Caco-2 (cell line): ENCODE measurements at regions not wholly inside any gene's neighbourhood (a gene's known extent, or its start where the extent isn't known, plus 50 kb on each side); places are given as distances from the start of the nearest gene placed in this dataset.

Experiments
- BruUV-seq: library from RNA; stranded (reverse); fragments of 400-500 nt; replicated peaks from 2 replicates; lab custom pipeline; 2021; lab: Mats Ljungman, UMichigan
- CTCF ChIA-PET: fragments of 300-600 bp; sonication (Branson Sonifier 250); formaldehyde crosslinking; loops from one replicate; lab custom pipeline; 2022; ENCODE audit warnings: antibody characterized with exemption; lab: Charles Lee
- POLR2A ChIA-PET: fragments of 300-600 bp; sonication (Branson Sonifier 250); formaldehyde crosslinking; loops from one replicate; lab custom pipeline; 2022; ENCODE audit warnings: antibody characterized with exemption; lab: Charles Lee
- DNase-seq, 2 experiments: peaks; one replicate each; pipeline versions ENCODE4 v3.0.0 to v3.0.0-alpha.2; 2020 to 2022
- H3K27me3 ChIP-seq: replicated peaks from 2 replicates; pipeline ENCODE4 v1.6.0; 2011; ENCODE audit warnings: low read length; ENCODE audit not compliant: control insufficient read depth, insufficient read depth
- H3K36me3 ChIP-seq: 2 replicates; pipeline ENCODE4 v1.5.1; 2011; ENCODE audit warnings: low read length; ENCODE audit not compliant: control insufficient read depth, insufficient read depth
- H3K4me1 ChIP-seq: fragments of 250-450 bp; sonication (Bioruptor Pico); 2 replicates; pipeline ENCODE4 v1.5.1; 2020; ENCODE audit warnings: mild to moderate bottlenecking
- H3K4me3 ChIP-seq: 2 replicates; pipeline ENCODE4 v1.5.1; 2011; ENCODE audit warnings: low read depth, mild to moderate bottlenecking, control low read depth, low read length
- H3K9me3 ChIP-seq: fragments of 250-450 bp; sonication (Bioruptor Pico); 2 replicates; pipeline ENCODE4 v1.5.1; 2020; ENCODE audit warnings: mild to moderate bottlenecking, moderate library complexity
- H3K27ac Mint-ChIP-seq: one replicate; pipeline ENCODE4 v1.8.0; 2022; ENCODE audit warnings: mixed read lengths; ENCODE audit not compliant: unreplicated experiment
- H3K27me3 Mint-ChIP-seq: one replicate; pipeline ENCODE4 v1.8.0; 2022; ENCODE audit warnings: mixed read lengths; ENCODE audit not compliant: insufficient read depth, unreplicated experiment
- H3K36me3 Mint-ChIP-seq: one replicate; pipeline ENCODE4 v1.8.0; 2022; ENCODE audit warnings: mild to moderate bottlenecking, mixed read lengths; ENCODE audit not compliant: insufficient read depth, unreplicated experiment
- H3K4me1 Mint-ChIP-seq: one replicate; pipeline ENCODE4 v1.8.0; 2022; ENCODE audit warnings: low read depth, mixed read lengths; ENCODE audit not compliant: unreplicated experiment
- H3K4me3 Mint-ChIP-seq: one replicate; pipeline ENCODE4 v1.8.0; 2022; ENCODE audit warnings: mild to moderate bottlenecking, moderate library complexity, mixed read lengths; ENCODE audit not compliant: unreplicated experiment
- H3K9me3 Mint-ChIP-seq: one replicate; pipeline ENCODE4 v1.8.0; 2022; ENCODE audit warnings: mixed read lengths; ENCODE audit not compliant: unreplicated experiment
- intact Hi-C: fragments of 100-400 bp; cut with micrococcal nuclease; formaldehyde crosslinking; loops from one replicate; pipeline ENCODE4 v1.10.0; 2022; ENCODE audit not compliant: unreplicated experiment
- TF ChIP-seq, protein P1 (sequence below), 2 experiments: fragments of 200-600 bp in 1 of 2; IDR thresholded peaks; 1 replicate in 1 of 2; 2 replicates in 1 of 2; pipeline versions ENCODE4 v1.5.1 to v1.8.0; 2011 to 2022; ENCODE audit warnings: antibody characterized with exemption in 1 of 2, control low read depth in 1 of 2, inconsistent platforms in 1 of 2, low read depth in 1 of 2, low read length in 1 of 2, mild to moderate bottlenecking in 1 of 2, moderate library complexity in 1 of 2; ENCODE audit not compliant: insufficient read depth in 1 of 2, severe bottlenecking in 1 of 2, unreplicated experiment in 1 of 2

DNA sequence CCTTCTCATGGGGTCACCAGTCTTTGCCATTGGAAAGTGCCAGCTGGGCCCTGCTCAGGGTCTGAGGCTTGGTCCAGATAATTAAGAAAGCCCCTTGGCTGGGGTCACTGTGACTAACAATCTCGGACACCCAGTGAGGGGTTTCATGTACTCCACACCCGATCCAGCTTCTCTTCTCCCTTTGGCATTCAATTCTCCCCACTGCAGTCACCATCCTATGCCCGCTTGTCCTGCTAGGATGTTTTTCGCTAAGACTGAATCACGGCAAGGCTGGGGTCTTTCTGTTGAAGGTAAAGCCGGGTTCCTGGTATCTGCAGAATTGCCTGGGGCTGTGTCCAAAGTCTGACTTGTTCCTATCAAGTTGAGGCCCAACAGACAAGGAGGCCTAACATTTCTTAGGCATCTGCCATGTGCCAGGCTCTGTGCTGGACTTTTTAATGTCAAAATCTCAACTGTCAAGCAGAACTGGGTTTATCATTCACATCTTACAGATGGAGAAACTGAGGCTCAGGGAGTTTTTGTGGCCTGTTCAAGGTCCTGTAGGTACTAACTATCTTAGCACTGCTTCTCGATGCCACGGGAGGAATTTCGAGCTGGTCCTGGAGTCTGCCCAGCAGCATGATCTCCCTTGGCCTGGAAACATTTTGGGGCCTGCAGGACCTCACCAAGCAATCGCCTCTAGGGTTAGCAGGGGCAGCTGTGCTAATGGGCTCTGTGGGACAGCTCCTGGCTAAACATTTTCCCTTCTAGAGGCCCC, 142.0 kb upstream of the ALDH1B1 start:
- Histone ChIP-seq H3K4me1 (peaks cover 17% of the 10 kb centered on the region), H3K36me3 (no peaks in the 10 kb centered on the region), H3K27me3 (no peaks in the 10 kb centered on the region), H3K9me3 (no peaks in the 10 kb centered on the region), H3K4me3 (no peak overlapping the region)
- H3K27ac Mint-ChIP-seq, result no peak overlapping the region
- TF ChIP-seq, protein P1, sequence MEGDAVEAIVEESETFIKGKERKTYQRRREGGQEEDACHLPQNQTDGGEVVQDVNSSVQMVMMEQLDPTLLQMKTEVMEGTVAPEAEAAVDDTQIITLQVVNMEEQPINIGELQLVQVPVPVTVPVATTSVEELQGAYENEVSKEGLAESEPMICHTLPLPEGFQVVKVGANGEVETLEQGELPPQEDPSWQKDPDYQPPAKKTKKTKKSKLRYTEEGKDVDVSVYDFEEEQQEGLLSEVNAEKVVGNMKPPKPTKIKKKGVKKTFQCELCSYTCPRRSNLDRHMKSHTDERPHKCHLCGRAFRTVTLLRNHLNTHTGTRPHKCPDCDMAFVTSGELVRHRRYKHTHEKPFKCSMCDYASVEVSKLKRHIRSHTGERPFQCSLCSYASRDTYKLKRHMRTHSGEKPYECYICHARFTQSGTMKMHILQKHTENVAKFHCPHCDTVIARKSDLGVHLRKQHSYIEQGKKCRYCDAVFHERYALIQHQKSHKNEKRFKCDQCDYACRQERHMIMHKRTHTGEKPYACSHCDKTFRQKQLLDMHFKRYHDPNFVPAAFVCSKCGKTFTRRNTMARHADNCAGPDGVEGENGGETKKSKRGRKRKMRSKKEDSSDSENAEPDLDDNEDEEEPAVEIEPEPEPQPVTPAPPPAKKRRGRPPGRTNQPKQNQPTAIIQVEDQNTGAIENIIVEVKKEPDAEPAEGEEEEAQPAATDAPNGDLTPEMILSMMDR (IDR thresholded peaks at IDR 0.05; ENCODE audit: insufficient read depth in 1 of 2, low read depth in 1 of 2, low read length in 1 of 2, severe bottlenecking in 1 of 2, unreplicated experiment in 1 of 2), result no peak
- H3K4me1 Mint-ChIP-seq, result peaks cover 13% of the 10 kb centered on the region
- no peak overlapping the region for H3K4me3 Mint-ChIP-seq
- ChIA-PET CTCF (no interaction called here), POLR2A (no interaction called here)
- no TSS peak for BruUV-seq
- H3K36me3 Mint-ChIP-seq, result no peaks in the 10 kb centered on the region
- DNase-seq, result no peak
- H3K27me3 Mint-ChIP-seq, result no peaks in the 10 kb centered on the region
- H3K9me3 Mint-ChIP-seq, result no peaks in the 10 kb centered on the region
- intact Hi-C loops, result no loop called here

DNA sequence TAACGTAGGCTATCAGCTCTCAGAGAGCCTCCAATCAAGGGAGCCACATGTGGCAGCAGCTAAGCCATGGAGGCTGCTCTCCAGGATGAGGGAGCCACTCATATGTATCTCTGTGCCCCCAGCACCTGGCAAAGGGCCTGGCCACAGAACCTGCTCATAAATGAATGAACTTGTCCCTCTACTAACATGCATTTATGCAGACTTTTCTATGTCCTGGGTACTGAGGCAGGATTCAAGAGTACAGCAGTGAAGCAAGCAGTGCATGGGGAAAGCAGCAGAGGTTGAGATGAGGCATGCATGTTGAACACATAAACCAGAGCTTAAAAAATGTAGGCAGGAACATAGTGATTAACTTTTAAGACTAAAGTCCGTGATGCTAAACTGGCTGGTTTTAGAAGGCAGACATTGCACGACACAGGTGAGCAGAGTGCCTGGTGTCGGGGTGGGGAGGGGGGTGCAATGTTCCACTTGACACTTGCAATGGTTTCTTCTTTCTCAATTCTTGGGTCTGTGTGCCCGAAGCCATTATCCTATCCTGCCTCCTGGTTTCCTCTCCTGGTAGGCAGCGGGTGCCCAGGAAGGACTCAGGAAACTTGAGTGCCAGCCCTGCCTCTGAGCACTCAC, 142.8 kb upstream of the ALDH1B1 start:
- Mint-ChIP-seq H3K4me3 (no peak overlapping the region), H3K9me3 (no peaks in the 10 kb centered on the region), H3K4me1 (peaks cover 13% of the 10 kb centered on the region), H3K27me3 (no peaks in the 10 kb centered on the region), H3K27ac (no peak overlapping the region), H3K36me3 (no peaks in the 10 kb centered on the region)
- Histone ChIP-seq H3K36me3 (no peaks in the 10 kb centered on the region), H3K4me1 (peaks cover 20% of the 10 kb centered on the region), H3K4me3 (no peak overlapping the region), H3K27me3 (no peaks in the 10 kb centered on the region), H3K9me3 (no peaks in the 10 kb centered on the region)
- intact Hi-C loops, result no loop called here
- BruUV-seq, result no TSS peak
- DNase-seq, result no peak
- CTCF ChIA-PET, result no interaction called here
- POLR2A ChIA-PET, result no interaction called here
- TF ChIP-seq, protein P1 (IDR thresholded peaks at IDR 0.05; ENCODE audit: insufficient read depth in 1 of 2, low read depth in 1 of 2, low read length in 1 of 2, severe bottlenecking in 1 of 2, unreplicated experiment in 1 of 2), result no peak

DNA sequence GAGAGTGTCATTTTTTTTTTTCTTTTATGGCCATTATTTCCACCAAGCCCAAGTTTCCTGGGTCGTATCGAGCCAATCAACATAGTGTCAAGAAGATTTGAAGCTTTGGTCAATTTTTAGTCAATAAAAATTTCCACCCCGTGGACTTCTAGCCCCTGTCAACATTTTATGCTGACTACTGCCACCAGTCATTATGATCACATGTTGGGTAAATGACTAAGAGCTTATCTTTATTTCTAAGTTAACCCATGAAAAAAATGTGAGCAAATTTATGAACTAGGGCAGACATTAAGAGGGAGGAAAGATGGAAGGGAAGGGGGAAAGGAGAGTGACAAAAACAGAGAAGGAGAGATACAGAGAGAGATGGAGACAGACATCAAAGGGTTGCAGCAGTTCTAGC, 143.5 kb upstream of the ALDH1B1 start:
- Mint-ChIP-seq H3K27me3 (no peaks in the 10 kb centered on the region), H3K27ac (no peak overlapping the region), H3K4me1 (peaks cover 13% of the 10 kb centered on the region), H3K9me3 (no peaks in the 10 kb centered on the region), H3K36me3 (no peaks in the 10 kb centered on the region), H3K4me3 (no peak overlapping the region)
- BruUV-seq, result no TSS peak
- H3K9me3 ChIP-seq, result no peaks in the 10 kb centered on the region
- ChIA-PET POLR2A (no interaction called here), CTCF (no interaction called here)
- no peak overlapping the region for H3K4me3 ChIP-seq
- no peaks in the 10 kb centered on the region for H3K27me3 ChIP-seq
- no peak for DNase-seq
- TF ChIP-seq, protein P1 (IDR thresholded peaks at IDR 0.05; ENCODE audit: insufficient read depth in 1 of 2, low read depth in 1 of 2, low read length in 1 of 2, severe bottlenecking in 1 of 2, unreplicated experiment in 1 of 2), result no peak
- H3K4me1 ChIP-seq, result peaks cover 20% of the 10 kb centered on the region
- no peaks in the 10 kb centered on the region for H3K36me3 ChIP-seq
- intact Hi-C loops, result no loop called here
